HCT116 (cell line): ENCODE measurements at regions not wholly inside any gene's neighbourhood (a gene's known extent, or its start where the extent isn't known, plus 50 kb on each side); places are given as distances from the start of the nearest gene placed in this dataset.

Experiments
- ATAC-seq: fragments of 200-7000 bp; cut with Tn5 transposase; 2 replicates; pipeline ENCODE4 v1.9.1; 2020; ENCODE audit warnings: mild to moderate bottlenecking, moderate library complexity
- BruUV-seq: library from RNA; stranded (reverse); fragments of 400-500 nt; replicated peaks from 2 replicates; lab custom pipeline; 2021; lab: Mats Ljungman, UMichigan
- CTCF ChIA-PET: fragments of 300-600 bp; sonication (Branson Sonifier 250); formaldehyde crosslinking; loops from one replicate; lab custom pipeline; 2021; ENCODE audit warnings: antibody characterized with exemption; lab: Charles Lee
- POLR2A ChIA-PET: fragments of 300-600, 350-600 bp; sonication (Branson Sonifier 250); formaldehyde crosslinking; loops from one replicate; lab custom pipeline; 2021; ENCODE audit warnings: antibody characterized with exemption; lab: Charles Lee
- RAD21 ChIA-PET, 2 experiments: fragments of 300-600 bp; sonication (Branson Sonifier 250); formaldehyde crosslinking; loops; one replicate each; lab custom pipeline; 2023; ENCODE audit warnings: low total read pairs in 2 of 2; ENCODE audit not compliant: uncharacterized antibody in 2 of 2, unreplicated experiment in 2 of 2, low non-redundant PET in 1 of 2; lab: Charles Lee
- DNase-seq: peaks from one replicate; pipeline ENCODE4 v3.0.0-alpha.2; 2010; ENCODE audit warnings: low read depth, low spot score
- H2AFZ ChIP-seq: fragments of 200-600 bp; shearing (Covaris generic), sonication (generic); 2 replicates; pipeline ENCODE4 v1.6.1; 2017; ENCODE audit warnings: low read depth, mixed run types, mixed read lengths, antibody characterized with exemption, low read length; ENCODE audit not compliant: poor library complexity, severe bottlenecking
- H3K27ac ChIP-seq: 2 replicates; pipeline ENCODE4 v1.5.1; 2012; ENCODE audit warnings: low read depth, low read length
- H3K27me3 ChIP-seq: fragments of 200-600 bp; sonication (generic); 2 replicates; pipeline ENCODE4 v1.6.1; 2016; ENCODE audit warnings: mixed run types, low read length, mixed read lengths; ENCODE audit not compliant: insufficient read depth
- H3K36me3 ChIP-seq, 2 experiments: fragments of 200-500 bp in 1 of 2; fragments of 200-600 bp in 1 of 2; sonication (Bioruptor generic) in 1 of 2; sonication (generic) in 1 of 2; 2 replicates each; pipeline versions ENCODE4 v1.5.1 to v1.6.1; 2014 to 2016; ENCODE audit warnings: low read length in 2 of 2, inconsistent platforms in 1 of 2, mixed read lengths in 1 of 2, mixed run types in 1 of 2; ENCODE audit not compliant: insufficient read depth in 2 of 2, control insufficient read depth in 1 of 2
- H3K4me1 ChIP-seq, 2 experiments: fragments of 200-600 bp in 1 of 2; sonication (generic) in 1 of 2; 2 replicates each; pipeline versions ENCODE4 v1.5.1 to v1.6.1; 2012 to 2017; ENCODE audit warnings: low read length in 2 of 2, inconsistent platforms in 1 of 2, mild to moderate bottlenecking in 1 of 2, mixed read lengths in 1 of 2, mixed run types in 1 of 2, moderate library complexity in 1 of 2; ENCODE audit not compliant: insufficient read depth in 2 of 2, control insufficient read depth in 1 of 2
- H3K4me2 ChIP-seq: fragments of 200-600 bp; sonication (generic); 2 replicates; pipeline ENCODE4 v1.6.1; 2017; ENCODE audit warnings: mixed run types, low read length, mixed read lengths
- H3K4me3 ChIP-seq, 2 experiments: fragments of 200-600 bp in 1 of 2; sonication (generic) in 1 of 2; replicated peaks in 1 of 2; 2 replicates each; pipeline ENCODE4 v1.5.1; 2011 to 2016; ENCODE audit warnings: low read length in 2 of 2, control low read depth in 1 of 2, low read depth in 1 of 2, mild to moderate bottlenecking in 1 of 2, mixed read lengths in 1 of 2, mixed run types in 1 of 2
- H3K79me2 ChIP-seq: fragments of 200-600 bp; sonication (generic); 2 replicates; pipeline ENCODE4 v1.6.1; 2017; ENCODE audit warnings: mild to moderate bottlenecking, mixed run types, low read length, moderate library complexity, mixed read lengths; ENCODE audit not compliant: insufficient read depth
- H3K9ac ChIP-seq: fragments of 200-600 bp; sonication (generic); 2 replicates; pipeline ENCODE4 v1.6.1; 2016; ENCODE audit warnings: low read length, mixed read lengths
- H3K9me2 ChIP-seq: fragments of 200-600 bp; sonication (generic), shearing (Covaris generic); 2 replicates; pipeline ENCODE4 v1.6.1; 2017; ENCODE audit warnings: mixed run types, mild to moderate bottlenecking, moderate library complexity; ENCODE audit not compliant: insufficient read depth
- H3K9me3 ChIP-seq, 2 experiments: fragments of 200-500 bp in 1 of 2; fragments of 200-600 bp in 1 of 2; sonication (Bioruptor generic) in 1 of 2; sonication (generic) in 1 of 2; 2 replicates each; pipeline ENCODE4 v1.6.1; 2014 to 2017; ENCODE audit warnings: low read length in 2 of 2, mixed read lengths in 2 of 2, inconsistent platforms in 1 of 2, low read depth in 1 of 2, mild to moderate bottlenecking in 1 of 2, mixed run types in 1 of 2, moderate library complexity in 1 of 2; ENCODE audit not compliant: control insufficient read depth in 1 of 2, insufficient read depth in 1 of 2
- H4K20me1 ChIP-seq: fragments of 200-600 bp; sonication (generic), shearing (Covaris generic); 2 replicates; pipeline ENCODE4 v1.6.1; 2017; ENCODE audit warnings: mixed run types, mild to moderate bottlenecking, moderate library complexity; ENCODE audit not compliant: insufficient read depth
- ATF3 ChIP-seq: IDR thresholded peaks from 2 replicates; pipeline ENCODE4 v1.6.1; 2012
- CBX3 ChIP-seq: IDR thresholded peaks from 2 replicates; pipeline ENCODE4 v1.6.1; 2012; ENCODE audit warnings: low read depth
- CEBPB ChIP-seq: IDR thresholded peaks from 2 replicates; pipeline ENCODE4 v1.6.1; 2012; ENCODE audit warnings: low read depth
- EGR1 ChIP-seq: IDR thresholded peaks from 2 replicates; pipeline ENCODE4 v1.6.1; 2012; ENCODE audit warnings: low read depth
- EZH2phosphoT487 ChIP-seq: fragments of 200-600 bp; IDR thresholded peaks from 2 replicates; pipeline ENCODE4 v1.6.1; 2018; ENCODE audit warnings: antibody characterized with exemption, borderline replicate concordance
- FOSL1 ChIP-seq: IDR thresholded peaks from 2 replicates; pipeline ENCODE4 v1.6.1; 2012; ENCODE audit warnings: low read depth
- JUND ChIP-seq: IDR thresholded peaks from 2 replicates; pipeline ENCODE4 v1.6.1; 2012
- MAX ChIP-seq: IDR thresholded peaks from 2 replicates; pipeline ENCODE4 v1.6.1; 2012
- POLR2AphosphoS5 ChIP-seq: IDR thresholded peaks from 2 replicates; pipeline ENCODE4 v1.6.1; 2011; ENCODE audit warnings: mild to moderate bottlenecking, low read depth, low read length, moderate library complexity
- RAD21 ChIP-seq: IDR thresholded peaks from 2 replicates; pipeline ENCODE4 v1.6.1; 2012; ENCODE audit warnings: low read depth, mild to moderate bottlenecking
- REST ChIP-seq: IDR thresholded peaks from 2 replicates; pipeline ENCODE4 v1.6.1; 2012; ENCODE audit warnings: low read depth
- SIN3A ChIP-seq: IDR thresholded peaks from 2 replicates; pipeline ENCODE4 v1.6.1; 2012; ENCODE audit warnings: low read depth
- SRF ChIP-seq: IDR thresholded peaks from 2 replicates; pipeline ENCODE4 v1.6.1; 2012; ENCODE audit warnings: low read depth
- TCF7L2 ChIP-seq: IDR thresholded peaks from 2 replicates; pipeline ENCODE4 v1.7.0; 2011; ENCODE audit warnings: borderline replicate concordance, inconsistent platforms; ENCODE audit not compliant: insufficient read depth, insufficient read length; ENCODE audit errors: extremely low read depth
- ZFX ChIP-seq: fragments of 450-650 bp; IDR thresholded peaks from 2 replicates; pipeline ENCODE4 v1.6.1; 2017
- intact Hi-C: fragments of 100-400 bp; cut with micrococcal nuclease; formaldehyde crosslinking; loops from 2 replicates; pipeline ENCODE4 v1.10.0; 2022
- TF ChIP-seq, protein P1 (sequence below), 3 experiments: fragments of 200-600 bp in 1 of 3; sonication (generic) in 1 of 3; IDR thresholded peaks in 2 of 3; conservative IDR thresholded peaks in 1 of 3; 2 replicates each; pipeline ENCODE4 v1.5.1; 2012 to 2017; ENCODE audit warnings: low read depth in 2 of 3, low read length in 2 of 3, antibody characterized with exemption in 1 of 3, borderline replicate concordance in 1 of 3, control low read depth in 1 of 3, mild to moderate bottlenecking in 1 of 3, mixed read lengths in 1 of 3, mixed run types in 1 of 3, moderate library complexity in 1 of 3; ENCODE audit not compliant: insufficient read depth in 1 of 3

DNA sequence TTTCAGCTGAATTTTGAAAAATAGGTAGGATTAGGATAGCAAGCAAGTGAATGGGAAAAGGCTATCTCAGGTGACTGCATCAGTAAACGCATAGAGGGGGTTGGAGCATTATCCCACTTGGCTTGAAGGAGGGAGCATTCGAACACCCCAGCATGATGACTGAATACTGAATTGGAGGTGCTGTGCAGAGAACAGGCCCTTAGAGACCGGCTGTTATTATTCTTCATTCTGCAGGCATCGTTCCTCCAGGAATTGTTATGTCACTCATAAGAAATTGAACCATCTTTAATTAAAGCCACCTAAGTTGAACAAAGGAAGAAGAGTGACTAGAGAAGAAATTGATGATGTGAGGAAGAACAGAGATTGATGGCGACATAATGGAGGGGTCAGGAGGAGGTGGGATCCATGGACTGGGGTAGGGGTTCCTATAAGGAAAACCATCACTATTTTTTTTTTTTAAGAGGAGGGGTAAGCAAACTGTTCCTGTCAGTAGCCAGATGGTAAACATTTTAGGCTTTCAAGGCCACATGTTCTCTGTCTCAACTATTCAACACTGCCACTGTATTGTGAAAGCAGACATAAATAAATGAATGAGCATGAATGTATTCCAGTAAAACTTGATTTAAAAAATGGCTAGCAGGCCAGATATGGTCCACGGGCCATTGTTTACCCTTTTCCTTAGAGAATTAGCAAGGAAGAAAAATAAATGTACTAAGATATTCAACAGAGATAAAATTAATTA lies 264.7 kb upstream of the TAC1 start:
- no peak overlapping the region for H3K4me3 ChIP-seq
- no peak overlapping the region for H2AFZ ChIP-seq
- H3K9ac ChIP-seq: no peak overlapping the region
- intact Hi-C loops: no loop called here
- POLR2A ChIA-PET: no interaction called here
- H4K20me1 ChIP-seq: no peaks in the 10 kb centered on the region
- peaks cover 65% of the 10 kb centered on the region for H3K27me3 ChIP-seq
- H3K27ac ChIP-seq: no peak overlapping the region
- TF ChIP-seq EGR1: no peak
- TF ChIP-seq ZFX: no peak
- TF ChIP-seq SIN3A: no peak
- TF ChIP-seq CEBPB: no peak
- no peak for TF ChIP-seq REST
- no peak for TF ChIP-seq POLR2AphosphoS5
- TF ChIP-seq, protein P1, sequence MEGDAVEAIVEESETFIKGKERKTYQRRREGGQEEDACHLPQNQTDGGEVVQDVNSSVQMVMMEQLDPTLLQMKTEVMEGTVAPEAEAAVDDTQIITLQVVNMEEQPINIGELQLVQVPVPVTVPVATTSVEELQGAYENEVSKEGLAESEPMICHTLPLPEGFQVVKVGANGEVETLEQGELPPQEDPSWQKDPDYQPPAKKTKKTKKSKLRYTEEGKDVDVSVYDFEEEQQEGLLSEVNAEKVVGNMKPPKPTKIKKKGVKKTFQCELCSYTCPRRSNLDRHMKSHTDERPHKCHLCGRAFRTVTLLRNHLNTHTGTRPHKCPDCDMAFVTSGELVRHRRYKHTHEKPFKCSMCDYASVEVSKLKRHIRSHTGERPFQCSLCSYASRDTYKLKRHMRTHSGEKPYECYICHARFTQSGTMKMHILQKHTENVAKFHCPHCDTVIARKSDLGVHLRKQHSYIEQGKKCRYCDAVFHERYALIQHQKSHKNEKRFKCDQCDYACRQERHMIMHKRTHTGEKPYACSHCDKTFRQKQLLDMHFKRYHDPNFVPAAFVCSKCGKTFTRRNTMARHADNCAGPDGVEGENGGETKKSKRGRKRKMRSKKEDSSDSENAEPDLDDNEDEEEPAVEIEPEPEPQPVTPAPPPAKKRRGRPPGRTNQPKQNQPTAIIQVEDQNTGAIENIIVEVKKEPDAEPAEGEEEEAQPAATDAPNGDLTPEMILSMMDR (IDR thresholded peaks at IDR 0.05 in 2 of 3, conservative IDR thresholded peaks at IDR 0.05 in 1 of 3; ENCODE audit: borderline replicate concordance in 1 of 3, insufficient read depth in 1 of 3, low read depth in 2 of 3, low read length in 2 of 3): no peak
- no peak for TF ChIP-seq FOSL1
- no peak for TF ChIP-seq EZH2phosphoT487
- no peak for TF ChIP-seq TCF7L2
- no peak for TF ChIP-seq JUND
- no peak for TF ChIP-seq SRF
- TF ChIP-seq ATF3: no peak
- no peak for TF ChIP-seq MAX
- TF ChIP-seq RAD21: no peak
- TF ChIP-seq CBX3: no peak
- no TSS peak for BruUV-seq
- H3K79me2 ChIP-seq: no peaks in the 10 kb centered on the region
- no peak for ATAC-seq
- RAD21 ChIA-PET: no interaction called here
- no peaks in the 10 kb centered on the region for H3K9me2 ChIP-seq
- H3K9me3 ChIP-seq: no peaks in the 10 kb centered on the region
- no peak for DNase-seq
- H3K4me2 ChIP-seq: no peak overlapping the region
- H3K36me3 ChIP-seq: no peaks in the 10 kb centered on the region
- CTCF ChIA-PET: no interaction called here
- H3K4me1 ChIP-seq: no peaks in the 10 kb centered on the region
